Mesenchymal stem cell (in vitro differentiated cells and primary cell): ENCODE measurements at regions not wholly inside any gene's neighbourhood (a gene's known extent, or its start where the extent isn't known, plus 50 kb on each side); places are given as distances from the start of the nearest gene placed in this dataset.
A peak's percentile ranks its signal among the peaks of the same experiment; 100 is the strongest.

ENCODE experiments used
- DNase-seq: peaks from one replicate; pipeline ENCODE4 v3.0.0-alpha.2; 2013
- H2AFZ ChIP-seq: one replicate; pipeline ENCODE4 v1.6.1; 2013; ENCODE audit warnings: low read depth, mild to moderate bottlenecking, control low read depth, inconsistent platforms, low read length, moderate library complexity
- H2AK5ac ChIP-seq: 2 replicates; pipeline ENCODE4 v1.6.1; 2013; ENCODE audit warnings: low read length, moderate library complexity, mild to moderate bottlenecking, inconsistent platforms; ENCODE audit not compliant: severe bottlenecking
- H2BK120ac ChIP-seq: one replicate; pipeline ENCODE4 v1.6.1; 2013; ENCODE audit warnings: low read depth, mild to moderate bottlenecking, inconsistent platforms, low read length, moderate library complexity
- H2BK12ac ChIP-seq, 2 experiments: one replicate each; pipeline ENCODE4 v1.6.1; 2013; ENCODE audit warnings: inconsistent platforms in 2 of 2, low read length in 2 of 2, mild to moderate bottlenecking in 2 of 2, moderate library complexity in 2 of 2, control low read depth in 1 of 2
- H2BK15ac ChIP-seq: one replicate; pipeline ENCODE4 v1.6.1; 2013; ENCODE audit warnings: mild to moderate bottlenecking, low read depth, inconsistent platforms; ENCODE audit not compliant: poor library complexity, severe bottlenecking
- H2BK5ac ChIP-seq: 2 replicates; pipeline ENCODE4 v1.6.1; 2013; ENCODE audit warnings: low read depth, mild to moderate bottlenecking, low read length, control low read depth, inconsistent platforms; ENCODE audit not compliant: poor library complexity, severe bottlenecking
- H3K14ac ChIP-seq, 2 experiments: one replicate each; pipeline ENCODE4 v1.6.1; 2013; ENCODE audit warnings: inconsistent platforms in 2 of 2, low read length in 2 of 2, control low read depth in 1 of 2, mild to moderate bottlenecking in 1 of 2, moderate library complexity in 1 of 2
- H3K18ac ChIP-seq, 2 experiments: one replicate each; pipeline ENCODE4 v1.6.1; 2013; ENCODE audit warnings: inconsistent platforms in 2 of 2, low read length in 2 of 2, control low read depth in 1 of 2, low read depth in 1 of 2, mild to moderate bottlenecking in 1 of 2
- H3K23ac ChIP-seq, 2 experiments: one replicate each; pipeline ENCODE4 v1.6.1; 2013; ENCODE audit warnings: inconsistent platforms in 2 of 2, low read length in 2 of 2, mild to moderate bottlenecking in 2 of 2, moderate library complexity in 2 of 2, control low read depth in 1 of 2
- H3K27ac ChIP-seq: 2 replicates; pipeline ENCODE4 v1.5.1; 2013; ENCODE audit warnings: mild to moderate bottlenecking, moderate library complexity, low read length, control low read depth, inconsistent platforms; ENCODE audit not compliant: poor library complexity, severe bottlenecking
- H3K27me3 ChIP-seq, 2 experiments: 2 replicates each; pipeline versions ENCODE4 v1.6.1 to v1.7.0; 2013; ENCODE audit warnings: low read length in 2 of 2, mild to moderate bottlenecking in 2 of 2, moderate library complexity in 2 of 2, control low read depth in 1 of 2, inconsistent platforms in 1 of 2; ENCODE audit not compliant: control insufficient read depth in 1 of 2, insufficient read depth in 1 of 2
- H3K36me3 ChIP-seq, 2 experiments: 2 replicates each; pipeline versions ENCODE4 v1.6.1 to v1.7.0; 2013; ENCODE audit warnings: low read length in 2 of 2, control low read depth in 1 of 2, inconsistent platforms in 1 of 2, low read depth in 1 of 2, mild to moderate bottlenecking in 1 of 2; ENCODE audit not compliant: insufficient read depth in 2 of 2, control insufficient read depth in 1 of 2
- H3K4ac ChIP-seq, 2 experiments: one replicate each; pipeline ENCODE4 v1.6.1; 2013; ENCODE audit warnings: inconsistent platforms in 2 of 2, low read length in 2 of 2, mild to moderate bottlenecking in 2 of 2, moderate library complexity in 2 of 2, control low read depth in 1 of 2, low read depth in 1 of 2
- H3K4me1 ChIP-seq: 2 replicates; pipeline ENCODE4 v1.6.1; 2013; ENCODE audit warnings: low read depth, low read length, control low read depth; ENCODE audit not compliant: control insufficient read depth, insufficient read depth
- H3K4me2 ChIP-seq: 2 replicates; pipeline ENCODE4 v1.6.1; 2013; ENCODE audit warnings: low read length, mild to moderate bottlenecking, inconsistent platforms; ENCODE audit not compliant: poor library complexity, severe bottlenecking
- H3K4me3 ChIP-seq, 2 experiments: 2 replicates each; pipeline versions ENCODE4 v1.5.1 to v1.7.0; 2013; ENCODE audit warnings: low read length in 2 of 2, mild to moderate bottlenecking in 2 of 2, control low read depth in 1 of 2, low read depth in 1 of 2; ENCODE audit not compliant: insufficient read depth in 1 of 2
- H3K79me1 ChIP-seq: replicated peaks from 2 replicates; pipeline ENCODE4 v1.6.1; 2013; ENCODE audit warnings: mild to moderate bottlenecking, control low read depth, low read length, inconsistent platforms; ENCODE audit not compliant: poor library complexity, severe bottlenecking
- H3K9ac ChIP-seq: 2 replicates; pipeline ENCODE4 v1.7.0; 2013; ENCODE audit warnings: mild to moderate bottlenecking, low read length, moderate library complexity
- H3K9me3 ChIP-seq: 2 replicates; pipeline ENCODE4 v1.7.0; 2013; ENCODE audit warnings: mild to moderate bottlenecking, low read length; ENCODE audit not compliant: control insufficient read depth
- H4K8ac ChIP-seq: one replicate; pipeline ENCODE4 v1.6.1; 2013; ENCODE audit warnings: inconsistent platforms, mild to moderate bottlenecking, low read length, moderate library complexity
- H4K91ac ChIP-seq: one replicate; pipeline ENCODE4 v1.6.1; 2013; ENCODE audit warnings: mild to moderate bottlenecking, low read length, inconsistent platforms
- WGBS: methylation state at CpG from one replicate; pipeline ENCODE4 v1.1.7; 2013; ENCODE audit warnings: mixed read lengths; 5-methylcytosine and 5-hydroxymethylcytosine counted together

- no peak overlapping the region for H3K4me2 ChIP-seq
- no peak for DNase-seq
- H4K8ac ChIP-seq = no peak overlapping the region
- H3K4me1 ChIP-seq = no peaks in the 10 kb centered on the region
- H3K79me1 ChIP-seq = no peaks in the 10 kb centered on the region
- no peak overlapping the region for H3K4ac ChIP-seq
- no peak overlapping the region for H2AFZ ChIP-seq
- WGBS = 82% methylated on average over 1 of the region's 2 CpGs
- peak overlapping the region; percentile 55 for H3K9ac ChIP-seq
- no peak overlapping the region for H2BK15ac ChIP-seq
- no peak overlapping the region for H3K18ac ChIP-seq
- H2BK5ac ChIP-seq = no peak overlapping the region
- no peak overlapping the region for H4K91ac ChIP-seq
- H3K36me3 ChIP-seq = no peaks in the 10 kb centered on the region
- H3K9me3 ChIP-seq = no peaks in the 10 kb centered on the region
- no peak overlapping the region for H3K23ac ChIP-seq
- H2BK120ac ChIP-seq = no peak overlapping the region
- H3K4me3 ChIP-seq = no peak overlapping the region
- no peak overlapping the region for H3K14ac ChIP-seq
- no peaks in the 10 kb centered on the region for H3K27me3 ChIP-seq
- no peak overlapping the region for H2AK5ac ChIP-seq
- no peak overlapping the region for H2BK12ac ChIP-seq
- no peak overlapping the region for H3K27ac ChIP-seq
Observed at GRCh38 chr13:104025303-104025702, 959.1 kb upstream of the SLC10A2 start.

GRCh38 chr13:104024416-104025170 lies 958.4 kb upstream of the SLC10A2 start:
- Histone ChIP-seq H2BK15ac (no peak overlapping the region), H3K9me3 (no peaks in the 10 kb centered on the region), H3K27ac (no peak overlapping the region), H3K4me1 (no peaks in the 10 kb centered on the region), H3K4me2 (no peak overlapping the region), H3K14ac (no peak overlapping the region), H3K36me3 (no peaks in the 10 kb centered on the region), H2BK120ac (no peak overlapping the region), H3K23ac (no peak overlapping the region), H3K4ac (no peak overlapping the region), H2AK5ac (no peak overlapping the region), H2BK5ac (no peak overlapping the region), H3K27me3 (no peaks in the 10 kb centered on the region), H4K91ac (no peak overlapping the region), H3K9ac (peak overlapping the region; percentile 55), H3K79me1 (no peaks in the 10 kb centered on the region), H4K8ac (no peak overlapping the region), H2BK12ac (no peak overlapping the region), H3K18ac (no peak overlapping the region), H2AFZ (no peak overlapping the region), H3K4me3 (peak overlapping the region in 1 of 2 experiments; percentile 7)
- WGBS = 58% methylated on average over 4 of the region's 4 CpGs
- peak; percentile 87 for DNase-seq

DNA sequence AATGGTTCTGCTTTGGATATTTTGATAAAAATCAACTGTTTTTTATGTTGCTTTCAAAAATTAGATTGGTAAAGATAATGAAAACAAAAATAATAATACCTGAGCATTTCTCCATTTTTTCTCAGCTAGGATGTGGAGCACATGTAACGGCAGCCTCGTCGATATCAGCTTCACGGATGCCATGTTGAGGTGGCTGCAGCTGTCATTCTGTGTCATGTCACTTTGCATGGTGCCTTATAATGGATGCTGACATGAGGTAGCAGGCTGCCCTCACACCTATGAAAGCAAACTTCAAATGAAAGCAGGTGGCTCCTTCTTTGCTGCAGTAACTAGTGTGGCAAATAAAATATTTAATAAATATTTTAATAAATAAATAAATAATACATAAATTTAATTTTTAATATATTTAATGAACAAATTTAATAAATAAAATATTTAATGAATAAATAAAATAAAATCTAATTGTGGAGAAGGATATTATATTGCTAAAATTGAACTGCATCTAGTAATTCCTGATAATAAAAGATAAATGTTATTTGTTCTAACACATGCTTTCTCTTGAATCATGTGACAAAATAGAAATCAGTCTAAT lies 955.7 kb upstream of the SLC10A2 start:
- H3K27ac ChIP-seq = no peak overlapping the region
- no peaks in the 10 kb centered on the region for H3K36me3 ChIP-seq
- H3K23ac ChIP-seq = no peak overlapping the region
- H3K79me1 ChIP-seq = no peaks in the 10 kb centered on the region
- no peak overlapping the region for H3K9ac ChIP-seq
- no peak overlapping the region for H2BK120ac ChIP-seq
- H2BK5ac ChIP-seq = no peak overlapping the region
- no peak overlapping the region for H3K4me3 ChIP-seq
- no peak overlapping the region for H3K18ac ChIP-seq
- H2AFZ ChIP-seq = no peak overlapping the region
- H2BK15ac ChIP-seq = no peak overlapping the region
- no peak overlapping the region for H3K4me2 ChIP-seq
- H4K8ac ChIP-seq = no peak overlapping the region
- no peak overlapping the region for H3K4ac ChIP-seq
- no peaks in the 10 kb centered on the region for H3K9me3 ChIP-seq
- no peaks in the 10 kb centered on the region for H3K4me1 ChIP-seq
- no peak overlapping the region for H2AK5ac ChIP-seq
- H2BK12ac ChIP-seq = no peak overlapping the region
- DNase-seq = no peak
- 97% methylated on average over 4 of the region's 4 CpGs for WGBS
- H3K14ac ChIP-seq = no peak overlapping the region
- no peaks in the 10 kb centered on the region for H3K27me3 ChIP-seq
- no peak overlapping the region for H4K91ac ChIP-seq

GRCh38 chr13:104017317-104017716 lies 951.1 kb upstream of the SLC10A2 start:
- H3K23ac ChIP-seq = no peak overlapping the region
- no peak overlapping the region for H2BK12ac ChIP-seq
- no peaks in the 10 kb centered on the region for H3K36me3 ChIP-seq
- H3K27ac ChIP-seq = no peak overlapping the region
- H3K4ac ChIP-seq = no peak overlapping the region
- 100% methylated on average over 1 of the region's 2 CpGs for WGBS
- no peak overlapping the region for H3K4me3 ChIP-seq
- H2BK15ac ChIP-seq = no peak overlapping the region
- H3K14ac ChIP-seq = no peak overlapping the region
- H3K4me2 ChIP-seq = no peak overlapping the region
- H3K79me1 ChIP-seq = no peaks in the 10 kb centered on the region
- no peak overlapping the region for H3K9ac ChIP-seq
- no peak overlapping the region for H2BK5ac ChIP-seq
- no peaks in the 10 kb centered on the region for H3K4me1 ChIP-seq
- no peak overlapping the region for H4K8ac ChIP-seq
- H3K27me3 ChIP-seq = no peaks in the 10 kb centered on the region
- H2AFZ ChIP-seq = no peak overlapping the region
- no peak for DNase-seq
- H2BK120ac ChIP-seq = no peak overlapping the region
- no peak overlapping the region for H3K18ac ChIP-seq
- no peak overlapping the region for H4K91ac ChIP-seq
- H3K9me3 ChIP-seq = no peaks in the 10 kb centered on the region
- no peak overlapping the region for H2AK5ac ChIP-seq
